ENCODE measurements at regions not wholly inside any gene's neighbourhood (a gene's known extent, or its start where the extent isn't known, plus 50 kb on each side); places are given as distances from the start of the nearest gene placed in this dataset.

GRCh38 chr2:204335451-204336058 lies 209.7 kb upstream of the PARD3B start:
- Histone ChIP-seq H3K9me3 (ENCODE audit: insufficient read depth, low read depth, low read length) (no peaks in the 10 kb centered on the region), H3K27ac (ENCODE audit: low read depth, low read length) (no peak overlapping the region), H3K9ac (ENCODE audit: low read length) (no peak overlapping the region), H2AFZ (ENCODE audit: low read depth, low read length) (no peak overlapping the region), H3K27me3 (ENCODE audit: insufficient read depth, low read length) (no peaks in the 10 kb centered on the region), H3K4me3 (ENCODE audit: insufficient read depth, low read depth, low read length) (no peak overlapping the region), H3K4me2 (ENCODE audit: low read length) (no peak overlapping the region), H4K20me1 (ENCODE audit: insufficient read depth, low read length) (no peaks in the 10 kb centered on the region), H3K79me2 (ENCODE audit: insufficient read depth, low read length) (no peaks in the 10 kb centered on the region), H3K36me3 (ENCODE audit: insufficient read depth, low read length) (no peaks in the 10 kb centered on the region), H3K4me1 (ENCODE audit: insufficient read depth, low read length) (no peaks in the 10 kb centered on the region)
- TF ChIP-seq CTCF (IDR thresholded peaks at IDR 0.05; ENCODE audit: insufficient read depth, low read depth, low read length), result no peak
- no peak for TF ChIP-seq EZH2 (IDR thresholded peaks at IDR 0.05; ENCODE audit: insufficient read depth, low read length)
- Mint-ChIP-seq H3K27me3 (ENCODE audit: low read depth, unreplicated experiment) (no peaks in the 10 kb centered on the region), H3K36me3 (ENCODE audit: low read depth, unreplicated experiment) (no peaks in the 10 kb centered on the region), H3K4me3 (ENCODE audit: unreplicated experiment) (no peak overlapping the region), H3K9me3 (ENCODE audit: unreplicated experiment) (peaks cover under 1% of the 10 kb centered on the region), H3K4me1 (ENCODE audit: low read depth, unreplicated experiment) (peaks cover 11% of the 10 kb centered on the region), H3K27ac (ENCODE audit: unreplicated experiment) (no peak overlapping the region)
- DNase-seq (ENCODE audit: low read depth) (no peak), FAIRE-seq (no peak)

DNA sequence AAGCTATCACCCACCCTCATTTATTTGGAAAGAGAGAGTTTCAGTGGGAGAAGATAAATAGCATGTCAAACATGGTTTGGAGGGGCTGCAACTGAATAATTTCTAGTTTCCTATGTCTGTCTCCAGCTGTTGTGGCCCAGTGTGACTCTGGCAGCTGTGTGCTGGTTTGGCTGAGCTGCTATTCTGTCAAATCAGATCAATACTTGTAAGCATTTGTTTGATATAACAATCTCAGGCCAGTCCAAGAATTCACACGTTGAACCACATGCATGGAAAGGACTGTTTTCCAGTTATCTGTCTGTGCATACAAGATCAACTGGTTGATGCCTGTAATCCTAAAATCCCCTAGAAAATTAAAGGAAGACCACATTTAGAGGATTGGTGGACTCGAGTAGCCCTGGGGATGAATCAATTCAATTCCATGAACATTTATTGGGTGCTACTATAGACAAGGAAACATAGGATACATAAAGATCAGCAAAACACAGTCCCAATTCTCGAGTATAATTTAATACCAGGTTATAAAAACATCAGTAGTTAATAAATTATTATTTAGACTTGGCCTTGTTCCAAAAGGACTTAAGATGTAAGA lies 209.0 kb upstream of the PARD3B start:
- H3K9me3 ChIP-seq (ENCODE audit: insufficient read depth, low read depth, low read length), result no peaks in the 10 kb centered on the region

More for the DNA sequence above, 209.0 kb upstream of the PARD3B start:
- Mint-ChIP-seq H3K27me3 (ENCODE audit: low read depth, unreplicated experiment) (no peaks in the 10 kb centered on the region), H3K36me3 (ENCODE audit: low read depth, unreplicated experiment) (no peaks in the 10 kb centered on the region), H3K4me3 (ENCODE audit: unreplicated experiment) (no peak overlapping the region), H3K4me1 (ENCODE audit: low read depth, unreplicated experiment) (peaks cover 11% of the 10 kb centered on the region), H3K9me3 (ENCODE audit: unreplicated experiment) (peaks cover 3% of the 10 kb centered on the region), H3K27ac (ENCODE audit: unreplicated experiment) (no peak overlapping the region)
- no peak overlapping the region for H3K9ac ChIP-seq (ENCODE audit: low read length)
- TF ChIP-seq EZH2 (IDR thresholded peaks at IDR 0.05; ENCODE audit: insufficient read depth, low read length) (no peak), CTCF (IDR thresholded peaks at IDR 0.05; ENCODE audit: insufficient read depth, low read depth, low read length) (no peak)
- no peaks in the 10 kb centered on the region for H3K4me1 ChIP-seq (ENCODE audit: insufficient read depth, low read length)
- no peak overlapping the region for H3K27ac ChIP-seq (ENCODE audit: low read depth, low read length)
- H3K36me3 ChIP-seq (ENCODE audit: insufficient read depth, low read length), result no peaks in the 10 kb centered on the region
- H3K79me2 ChIP-seq (ENCODE audit: insufficient read depth, low read length), result no peaks in the 10 kb centered on the region
- no peak overlapping the region for H2AFZ ChIP-seq (ENCODE audit: low read depth, low read length)
- H4K20me1 ChIP-seq (ENCODE audit: insufficient read depth, low read length), result no peaks in the 10 kb centered on the region
- H3K4me2 ChIP-seq (ENCODE audit: low read length), result no peak overlapping the region
- H3K4me3 ChIP-seq (ENCODE audit: insufficient read depth, low read depth, low read length), result no peak overlapping the region
- DNase-seq (ENCODE audit: low read depth) (no peak), FAIRE-seq (no peak)
- no peaks in the 10 kb centered on the region for H3K27me3 ChIP-seq (ENCODE audit: insufficient read depth, low read length)
